Liver (tissue), 8 donors: ENCODE measurements at regions not wholly inside any gene's neighbourhood (a gene's known extent, or its start where the extent isn't known, plus 50 kb on each side); places are given as distances from the start of the nearest gene placed in this dataset.

Experiments
- DNase-seq: peaks from one replicate; pipeline ENCODE4 v3.0.0-alpha.2; 2017; ENCODE audit warnings: low spot score
- H3K27ac ChIP-seq, 2 donors: one replicate each; pipeline ENCODE4 v1.7.0; 2013; ENCODE audit warnings: inconsistent platforms in 2 of 2, low read length in 2 of 2, control low read depth in 1 of 2, low read depth in 1 of 2, mild to moderate bottlenecking in 1 of 2
- H3K27me3 ChIP-seq, 4 donors: one replicate each; pipeline versions ENCODE4 v1.6.1 to v1.7.0; 2013; ENCODE audit warnings: low read length in 3 of 4, inconsistent platforms in 1 of 4, mild to moderate bottlenecking in 1 of 4, moderate library complexity in 1 of 4; ENCODE audit not compliant: control insufficient read depth in 4 of 4, insufficient read depth in 4 of 4
- H3K36me3 ChIP-seq, 4 donors: one replicate each; pipeline versions ENCODE4 v1.6.1 to v1.7.0; 2013; ENCODE audit warnings: low read length in 3 of 4, mild to moderate bottlenecking in 3 of 4, low read depth in 1 of 4, moderate library complexity in 1 of 4; ENCODE audit not compliant: control insufficient read depth in 4 of 4, insufficient read depth in 3 of 4
- H3K4me1 ChIP-seq, 4 donors: one replicate each; pipeline versions ENCODE4 v1.6.1 to v1.7.0; 2013; ENCODE audit warnings: low read length in 3 of 4, mild to moderate bottlenecking in 3 of 4, moderate library complexity in 1 of 4; ENCODE audit not compliant: control insufficient read depth in 4 of 4, insufficient read depth in 4 of 4
- H3K4me3 ChIP-seq, 3 donors: one replicate each; pipeline versions ENCODE4 v1.6.1 to v1.7.0; 2013; ENCODE audit warnings: low read length in 3 of 3, control low read depth in 1 of 3, low read depth in 1 of 3, mild to moderate bottlenecking in 1 of 3
- H3K9ac ChIP-seq, 2 donors: one replicate each; pipeline ENCODE4 v1.7.0; 2013; ENCODE audit warnings: low read length in 2 of 2, mild to moderate bottlenecking in 2 of 2, moderate library complexity in 2 of 2, control low read depth in 1 of 2, low read depth in 1 of 2
- H3K9me3 ChIP-seq, 4 donors: one replicate each; pipeline versions ENCODE4 v1.6.1 to v1.7.0; 2013; ENCODE audit warnings: low read length in 3 of 4; ENCODE audit not compliant: control insufficient read depth in 4 of 4
- FOXA2 ChIP-seq: IDR thresholded peaks from 2 replicates; pipeline ENCODE4 v1.6.1; 2016; ENCODE audit warnings: antibody characterized with exemption
- GABPA ChIP-seq, 2 donors: IDR thresholded peaks in 1 of 2; conservative IDR thresholded peaks in 1 of 2; 2 replicates each; pipeline ENCODE4 v1.6.1; 2016; ENCODE audit warnings: antibody characterized with exemption in 2 of 2, mild to moderate bottlenecking in 1 of 2, moderate library complexity in 1 of 2
- HNF4A ChIP-seq, 2 donors: conservative IDR thresholded peaks; 2 replicates each; pipeline ENCODE4 v1.6.1; 2016; ENCODE audit warnings: antibody characterized with exemption in 2 of 2, mild to moderate bottlenecking in 2 of 2
- JUND ChIP-seq, 2 donors: IDR thresholded peaks; 2 replicates each; pipeline ENCODE4 v1.6.1; 2016; ENCODE audit warnings: antibody characterized with exemption in 2 of 2
- NR2F2 ChIP-seq: IDR thresholded peaks from 2 replicates; pipeline ENCODE4 v1.6.1; 2016; ENCODE audit warnings: antibody characterized with exemption
- RAD21 ChIP-seq, 2 donors: IDR thresholded peaks; 2 replicates each; pipeline ENCODE4 v1.6.1; 2016; ENCODE audit warnings: antibody characterized with exemption in 2 of 2, mild to moderate bottlenecking in 2 of 2
- TAF1 ChIP-seq: conservative IDR thresholded peaks from 2 replicates; pipeline ENCODE4 v1.6.1; 2016; ENCODE audit warnings: antibody characterized with exemption, mild to moderate bottlenecking
- YY1 ChIP-seq: IDR thresholded peaks from 2 replicates; pipeline ENCODE4 v1.6.1; 2016; ENCODE audit warnings: antibody characterized with exemption, mild to moderate bottlenecking
- WGBS: extraction: QIAGEN DNeasy Blood & Tissue Kit; methylation state at CpG from one replicate; pipeline ENCODE4 v1.1.7; 2013; 5-methylcytosine and 5-hydroxymethylcytosine counted together
- TF ChIP-seq, protein P1 (sequence below): fragments of 150-350 bp; IDR thresholded peaks from 2 replicates; pipeline ENCODE4 v1.5.1; 2017; ENCODE audit warnings: improper control_type of control experiment, low read depth, low read length; ENCODE audit not compliant: missing input control
- TF ChIP-seq, protein P2 (sequence below): IDR thresholded peaks from 2 replicates; pipeline ENCODE4 v1.6.1; 2016; ENCODE audit warnings: antibody characterized with exemption
- TF ChIP-seq, protein P3 (sequence below): IDR thresholded peaks from 2 replicates; pipeline ENCODE4 v1.6.1; 2016; ENCODE audit warnings: antibody characterized with exemption
- TF ChIP-seq, protein P4 (sequence below): IDR thresholded peaks from 2 replicates; pipeline ENCODE4 v1.6.1; 2016; ENCODE audit warnings: antibody characterized with exemption, mild to moderate bottlenecking
- TF ChIP-seq, protein P5 (sequence below): IDR thresholded peaks from 2 replicates; pipeline ENCODE4 v1.6.1; 2016; ENCODE audit warnings: antibody characterized with exemption
- donor health status: healthy.
- donor health status: healthy.
- donor health status: healthy.
- donor health status: healthy.
- donor health status: healthy.

DNA sequence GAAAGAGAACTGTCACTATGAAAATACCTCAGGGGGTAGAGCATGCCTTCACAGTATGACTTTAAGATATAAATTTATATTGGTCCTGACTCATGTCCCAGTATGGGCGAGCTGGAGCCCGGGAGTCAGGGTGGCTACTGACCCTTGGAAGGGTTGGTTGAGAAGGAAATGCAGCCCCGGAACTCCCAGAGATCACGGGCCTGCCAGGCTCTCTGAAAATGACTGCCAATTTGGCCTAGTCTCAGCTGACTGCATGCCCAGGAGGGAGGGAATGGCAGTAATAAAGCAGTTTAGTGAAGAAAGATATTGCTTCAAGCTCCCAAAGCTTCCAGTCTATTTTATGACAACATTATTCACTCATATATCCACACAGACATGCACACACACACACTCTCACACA lies 299.0 kb downstream of the NR2F2 start:
- Histone ChIP-seq H3K27me3 (peaks cover 0 to 2% (median 0%) of the 10 kb centered on the region in 4 donors), H3K9ac (no peak overlapping the region), H3K27ac (no peak overlapping the region), H3K36me3 (no peaks in the 10 kb centered on the region), H3K4me3 (no peak overlapping the region), H3K9me3 (no peaks in the 10 kb centered on the region), H3K4me1 (no peaks in the 10 kb centered on the region)
- WGBS, result 59% methylated on average over 4 of the region's 4 CpGs
- DNase-seq, result no peak
- TF ChIP-seq HNF4A (conservative IDR thresholded peaks at IDR 0.05) (no peak), JUND (IDR thresholded peaks at IDR 0.05) (no peak), GABPA (IDR thresholded peaks at IDR 0.05 in 1 of 2, conservative IDR thresholded peaks at IDR 0.05 in 1 of 2) (no peak)
- TF ChIP-seq, protein P1, sequence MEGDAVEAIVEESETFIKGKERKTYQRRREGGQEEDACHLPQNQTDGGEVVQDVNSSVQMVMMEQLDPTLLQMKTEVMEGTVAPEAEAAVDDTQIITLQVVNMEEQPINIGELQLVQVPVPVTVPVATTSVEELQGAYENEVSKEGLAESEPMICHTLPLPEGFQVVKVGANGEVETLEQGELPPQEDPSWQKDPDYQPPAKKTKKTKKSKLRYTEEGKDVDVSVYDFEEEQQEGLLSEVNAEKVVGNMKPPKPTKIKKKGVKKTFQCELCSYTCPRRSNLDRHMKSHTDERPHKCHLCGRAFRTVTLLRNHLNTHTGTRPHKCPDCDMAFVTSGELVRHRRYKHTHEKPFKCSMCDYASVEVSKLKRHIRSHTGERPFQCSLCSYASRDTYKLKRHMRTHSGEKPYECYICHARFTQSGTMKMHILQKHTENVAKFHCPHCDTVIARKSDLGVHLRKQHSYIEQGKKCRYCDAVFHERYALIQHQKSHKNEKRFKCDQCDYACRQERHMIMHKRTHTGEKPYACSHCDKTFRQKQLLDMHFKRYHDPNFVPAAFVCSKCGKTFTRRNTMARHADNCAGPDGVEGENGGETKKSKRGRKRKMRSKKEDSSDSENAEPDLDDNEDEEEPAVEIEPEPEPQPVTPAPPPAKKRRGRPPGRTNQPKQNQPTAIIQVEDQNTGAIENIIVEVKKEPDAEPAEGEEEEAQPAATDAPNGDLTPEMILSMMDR, result no peak

DNA sequence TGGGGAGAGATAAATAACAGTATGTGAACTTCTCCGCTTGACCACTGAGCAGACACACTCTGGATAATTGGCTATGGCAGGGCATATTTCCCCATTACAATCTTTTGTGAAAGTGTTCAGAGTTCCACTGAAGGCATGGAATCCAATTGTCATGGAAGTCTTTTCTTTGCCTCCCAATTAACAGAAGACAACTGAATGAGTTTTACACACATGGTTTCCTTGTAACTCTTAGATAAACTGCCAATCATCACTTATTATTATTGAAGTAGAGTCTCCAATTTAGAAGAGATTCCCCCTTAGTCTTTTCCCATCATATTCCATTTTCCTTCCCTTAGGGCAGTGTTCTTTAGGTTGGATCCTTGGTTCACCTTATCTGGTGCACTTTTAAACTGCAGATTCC lies 308.3 kb downstream of the NR2F2 start:
- H3K9me3 ChIP-seq, result no peaks in the 10 kb centered on the region
- 89% methylated on average over 1 of the region's 1 CpG for WGBS
- no peaks in the 10 kb centered on the region for H3K4me1 ChIP-seq
- no peak overlapping the region for H3K9ac ChIP-seq
- DNase-seq, result no peak
- no peak overlapping the region for H3K27ac ChIP-seq
- TF ChIP-seq, protein P2, sequence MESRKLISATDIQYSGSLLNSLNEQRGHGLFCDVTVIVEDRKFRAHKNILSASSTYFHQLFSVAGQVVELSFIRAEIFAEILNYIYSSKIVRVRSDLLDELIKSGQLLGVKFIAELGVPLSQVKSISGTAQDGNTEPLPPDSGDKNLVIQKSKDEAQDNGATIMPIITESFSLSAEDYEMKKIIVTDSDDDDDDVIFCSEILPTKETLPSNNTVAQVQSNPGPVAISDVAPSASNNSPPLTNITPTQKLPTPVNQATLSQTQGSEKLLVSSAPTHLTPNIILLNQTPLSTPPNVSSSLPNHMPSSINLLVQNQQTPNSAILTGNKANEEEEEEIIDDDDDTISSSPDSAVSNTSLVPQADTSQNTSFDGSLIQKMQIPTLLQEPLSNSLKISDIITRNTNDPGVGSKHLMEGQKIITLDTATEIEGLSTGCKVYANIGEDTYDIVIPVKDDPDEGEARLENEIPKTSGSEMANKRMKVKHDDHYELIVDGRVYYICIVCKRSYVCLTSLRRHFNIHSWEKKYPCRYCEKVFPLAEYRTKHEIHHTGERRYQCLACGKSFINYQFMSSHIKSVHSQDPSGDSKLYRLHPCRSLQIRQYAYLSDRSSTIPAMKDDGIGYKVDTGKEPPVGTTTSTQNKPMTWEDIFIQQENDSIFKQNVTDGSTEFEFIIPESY, result no peak
- TF ChIP-seq, protein P3, sequence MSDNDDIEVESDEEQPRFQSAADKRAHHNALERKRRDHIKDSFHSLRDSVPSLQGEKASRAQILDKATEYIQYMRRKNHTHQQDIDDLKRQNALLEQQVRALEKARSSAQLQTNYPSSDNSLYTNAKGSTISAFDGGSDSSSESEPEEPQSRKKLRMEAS, result no peak
- TF ChIP-seq TAF1 (no peak), YY1 (no peak), RAD21 (IDR thresholded peaks at IDR 0.05) (no peak), FOXA2 (no peak), NR2F2 (no peak)
- TF ChIP-seq, protein P1, result no peak
- TF ChIP-seq, protein P4, sequence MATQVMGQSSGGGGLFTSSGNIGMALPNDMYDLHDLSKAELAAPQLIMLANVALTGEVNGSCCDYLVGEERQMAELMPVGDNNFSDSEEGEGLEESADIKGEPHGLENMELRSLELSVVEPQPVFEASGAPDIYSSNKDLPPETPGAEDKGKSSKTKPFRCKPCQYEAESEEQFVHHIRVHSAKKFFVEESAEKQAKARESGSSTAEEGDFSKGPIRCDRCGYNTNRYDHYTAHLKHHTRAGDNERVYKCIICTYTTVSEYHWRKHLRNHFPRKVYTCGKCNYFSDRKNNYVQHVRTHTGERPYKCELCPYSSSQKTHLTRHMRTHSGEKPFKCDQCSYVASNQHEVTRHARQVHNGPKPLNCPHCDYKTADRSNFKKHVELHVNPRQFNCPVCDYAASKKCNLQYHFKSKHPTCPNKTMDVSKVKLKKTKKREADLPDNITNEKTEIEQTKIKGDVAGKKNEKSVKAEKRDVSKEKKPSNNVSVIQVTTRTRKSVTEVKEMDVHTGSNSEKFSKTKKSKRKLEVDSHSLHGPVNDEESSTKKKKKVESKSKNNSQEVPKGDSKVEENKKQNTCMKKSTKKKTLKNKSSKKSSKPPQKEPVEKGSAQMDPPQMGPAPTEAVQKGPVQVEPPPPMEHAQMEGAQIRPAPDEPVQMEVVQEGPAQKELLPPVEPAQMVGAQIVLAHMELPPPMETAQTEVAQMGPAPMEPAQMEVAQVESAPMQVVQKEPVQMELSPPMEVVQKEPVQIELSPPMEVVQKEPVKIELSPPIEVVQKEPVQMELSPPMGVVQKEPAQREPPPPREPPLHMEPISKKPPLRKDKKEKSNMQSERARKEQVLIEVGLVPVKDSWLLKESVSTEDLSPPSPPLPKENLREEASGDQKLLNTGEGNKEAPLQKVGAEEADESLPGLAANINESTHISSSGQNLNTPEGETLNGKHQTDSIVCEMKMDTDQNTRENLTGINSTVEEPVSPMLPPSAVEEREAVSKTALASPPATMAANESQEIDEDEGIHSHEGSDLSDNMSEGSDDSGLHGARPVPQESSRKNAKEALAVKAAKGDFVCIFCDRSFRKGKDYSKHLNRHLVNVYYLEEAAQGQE, result no peak
- TF ChIP-seq, protein P5, sequence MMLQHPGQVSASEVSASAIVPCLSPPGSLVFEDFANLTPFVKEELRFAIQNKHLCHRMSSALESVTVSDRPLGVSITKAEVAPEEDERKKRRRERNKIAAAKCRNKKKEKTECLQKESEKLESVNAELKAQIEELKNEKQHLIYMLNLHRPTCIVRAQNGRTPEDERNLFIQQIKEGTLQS, result no peak
- H3K27me3 ChIP-seq, result peaks cover 0 to 3% (median 0%) of the 10 kb centered on the region in 4 donors
- H3K4me3 ChIP-seq, result no peak overlapping the region
- H3K36me3 ChIP-seq, result no peaks in the 10 kb centered on the region
